Stomach (tissue), 4 donors: ENCODE measurements at regions not wholly inside any gene's neighbourhood (a gene's known extent, or its start where the extent isn't known, plus 50 kb on each side); places are given as distances from the start of the nearest gene placed in this dataset.

Experiments used
- POLR2A ChIP-seq, 4 donors: fragments of 450-650 bp; IDR thresholded peaks; one replicate each; pipeline ENCODE4 v1.6.1; 2016; ENCODE audit warnings: antibody characterized with exemption in 4 of 4, control low read depth in 2 of 4, mild to moderate bottlenecking in 1 of 4, moderate library complexity in 1 of 4
- POLR2AphosphoS5 ChIP-seq, 3 donors: sonication (generic); formaldehyde crosslinking; IDR thresholded peaks; one replicate each; pipeline ENCODE4 v1.6.1; 2016; ENCODE audit warnings: antibody characterized with exemption in 3 of 3
- TF ChIP-seq, protein P1 (sequence below), 7 experiments: fragments of 450-650 bp in 4 of 7; fragments of 200-600 bp in 3 of 7; sonication (generic) in 3 of 7; IDR thresholded peaks; one replicate each; pipeline ENCODE4 v1.5.1; 2016 to 2019; ENCODE audit warnings: antibody characterized with exemption in 7 of 7, control low read depth in 2 of 7, mild to moderate bottlenecking in 1 of 7

DNA sequence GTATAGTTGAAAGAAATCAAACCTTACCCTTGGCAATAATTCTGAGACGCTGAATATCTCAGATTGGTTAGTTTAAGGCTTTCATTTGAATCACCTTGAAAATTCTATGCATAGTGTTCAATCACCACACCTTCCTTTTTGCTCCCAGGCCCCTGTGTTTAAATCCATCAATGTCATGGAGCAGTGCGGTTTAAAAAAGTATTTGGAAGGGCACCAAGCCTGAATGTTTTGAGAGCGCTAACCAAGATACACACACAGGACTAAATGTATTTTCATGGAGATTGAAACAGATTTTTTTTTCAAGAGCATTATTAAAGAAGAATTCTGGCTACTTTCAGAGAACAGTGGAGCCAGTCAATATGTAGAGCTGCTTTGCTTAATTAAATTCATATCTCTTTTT lies 195.7 kb downstream of the CENPW start:
- TF ChIP-seq, protein P1, sequence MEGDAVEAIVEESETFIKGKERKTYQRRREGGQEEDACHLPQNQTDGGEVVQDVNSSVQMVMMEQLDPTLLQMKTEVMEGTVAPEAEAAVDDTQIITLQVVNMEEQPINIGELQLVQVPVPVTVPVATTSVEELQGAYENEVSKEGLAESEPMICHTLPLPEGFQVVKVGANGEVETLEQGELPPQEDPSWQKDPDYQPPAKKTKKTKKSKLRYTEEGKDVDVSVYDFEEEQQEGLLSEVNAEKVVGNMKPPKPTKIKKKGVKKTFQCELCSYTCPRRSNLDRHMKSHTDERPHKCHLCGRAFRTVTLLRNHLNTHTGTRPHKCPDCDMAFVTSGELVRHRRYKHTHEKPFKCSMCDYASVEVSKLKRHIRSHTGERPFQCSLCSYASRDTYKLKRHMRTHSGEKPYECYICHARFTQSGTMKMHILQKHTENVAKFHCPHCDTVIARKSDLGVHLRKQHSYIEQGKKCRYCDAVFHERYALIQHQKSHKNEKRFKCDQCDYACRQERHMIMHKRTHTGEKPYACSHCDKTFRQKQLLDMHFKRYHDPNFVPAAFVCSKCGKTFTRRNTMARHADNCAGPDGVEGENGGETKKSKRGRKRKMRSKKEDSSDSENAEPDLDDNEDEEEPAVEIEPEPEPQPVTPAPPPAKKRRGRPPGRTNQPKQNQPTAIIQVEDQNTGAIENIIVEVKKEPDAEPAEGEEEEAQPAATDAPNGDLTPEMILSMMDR (IDR thresholded peaks at IDR 0.05), result no peak
- TF ChIP-seq POLR2A (IDR thresholded peaks at IDR 0.05), result no peak
- no peak for TF ChIP-seq POLR2AphosphoS5 (IDR thresholded peaks at IDR 0.05)
